Fibroblast of lung (primary cell): ENCODE measurements at regions not wholly inside any gene's neighbourhood (a gene's known extent, or its start where the extent isn't known, plus 50 kb on each side); places are given as distances from the start of the nearest gene placed in this dataset.

Source experiments
- DNase-seq, 2 donors: peaks; one replicate each; pipeline versions ENCODE4 v3.0.0 to v3.0.0-alpha.2; 2010; ENCODE audit warnings: low read depth in 2 of 2
- H2AFZ ChIP-seq: 2 replicates; pipeline ENCODE4 v1.5.1; 2012; ENCODE audit warnings: low read length, control low read depth, inconsistent platforms
- H3K27ac ChIP-seq: 2 replicates; pipeline ENCODE4 v1.5.1; 2011; ENCODE audit warnings: low read length, control low read depth; ENCODE audit not compliant: insufficient read depth
- H3K27me3 ChIP-seq: 2 replicates; pipeline ENCODE4 v1.5.1; 2011; ENCODE audit warnings: mild to moderate bottlenecking, low read length; ENCODE audit not compliant: control insufficient read depth, insufficient read depth
- H3K36me3 ChIP-seq: 2 replicates; pipeline ENCODE4 v1.5.1; 2011; ENCODE audit warnings: low read length; ENCODE audit not compliant: control insufficient read depth, insufficient read depth
- H3K4me1 ChIP-seq: 2 replicates; pipeline ENCODE4 v1.5.1; 2011; ENCODE audit warnings: low read length; ENCODE audit not compliant: control insufficient read depth, insufficient read depth; ENCODE audit errors: extremely low read depth
- H3K4me2 ChIP-seq: 2 replicates; pipeline ENCODE4 v1.5.1; 2011; ENCODE audit warnings: low read length, control low read depth; ENCODE audit not compliant: insufficient read depth; ENCODE audit errors: extremely low read depth
- H3K4me3 ChIP-seq, 4 experiments: fragments of 200-600 bp in 1 of 4; sonication (generic) in 1 of 4; replicated peaks in 1 of 4; 2 replicates each; pipeline ENCODE4 v1.5.1; 2011 to 2016; ENCODE audit warnings: low read length in 4 of 4, low read depth in 3 of 4, mild to moderate bottlenecking in 3 of 4, control low read depth in 2 of 4, inconsistent platforms in 1 of 4, mixed read lengths in 1 of 4; ENCODE audit not compliant: insufficient read depth in 1 of 4; ENCODE audit errors: control extremely low read depth in 1 of 4
- H3K79me2 ChIP-seq: 2 replicates; pipeline ENCODE4 v1.5.1; 2012; ENCODE audit warnings: mild to moderate bottlenecking, low read length, inconsistent platforms; ENCODE audit not compliant: control insufficient read depth, insufficient read depth
- H3K9ac ChIP-seq: 2 replicates; pipeline ENCODE4 v1.5.1; 2011; ENCODE audit warnings: mild to moderate bottlenecking, low read length, control low read depth; ENCODE audit not compliant: insufficient read depth
- H3K9me3 ChIP-seq: 2 replicates; pipeline ENCODE4 v1.5.1; 2012; ENCODE audit warnings: low read depth, low read length; ENCODE audit not compliant: control insufficient read depth, insufficient read depth
- H4K20me1 ChIP-seq: 2 replicates; pipeline ENCODE4 v1.5.1; 2011; ENCODE audit warnings: low read length; ENCODE audit not compliant: control insufficient read depth, insufficient read depth; ENCODE audit errors: extremely low read depth
- CTCF ChIP-seq, 2 donors: IDR thresholded peaks in 1 of 2; conservative IDR thresholded peaks in 1 of 2; 1 replicate in 1 of 2; 2 replicates in 1 of 2; pipeline ENCODE4 v1.5.1; 2011 to 2012; ENCODE audit warnings: low read length in 2 of 2, control low read depth in 1 of 2, inconsistent platforms in 1 of 2, low read depth in 1 of 2, mild to moderate bottlenecking in 1 of 2
- EZH2 ChIP-seq: IDR thresholded peaks from 2 replicates; pipeline ENCODE4 v1.5.1; 2012; ENCODE audit warnings: low read length, control low read depth, mild to moderate bottlenecking; ENCODE audit errors: missing control alignments

DNA sequence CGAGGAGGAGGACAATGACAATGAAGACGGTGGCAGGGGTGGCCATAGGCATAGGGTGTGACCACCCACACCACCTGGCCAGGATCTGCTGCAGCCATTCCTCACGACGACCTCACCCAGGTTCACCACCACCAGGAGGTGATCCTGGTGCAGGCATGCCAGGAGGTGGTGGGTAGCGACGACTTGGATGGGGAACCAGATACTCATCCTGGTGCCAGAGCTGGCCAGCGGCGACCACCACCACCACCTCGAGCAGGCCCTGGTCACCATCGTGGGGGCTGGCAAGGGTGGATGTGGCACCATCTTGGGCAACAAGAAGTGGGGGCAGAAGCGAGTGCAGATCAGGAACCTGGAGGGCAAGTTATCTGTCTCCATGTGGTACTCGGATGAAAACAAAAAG, 117.1 kb upstream of the NXPH2 start:
- TF ChIP-seq CTCF (conservative IDR thresholded peaks at IDR 0.05 in 1 of 2, IDR thresholded peaks at IDR 0.05 in 1 of 2; ENCODE audit: low read depth in 1 of 2, low read length in 2 of 2) (no peak), EZH2 (no peak)
- H3K9ac ChIP-seq = no peak overlapping the region
- H3K4me2 ChIP-seq = no peak overlapping the region
- no peaks in the 10 kb centered on the region for H3K4me1 ChIP-seq
- no peaks in the 10 kb centered on the region for H3K9me3 ChIP-seq
- no peak for DNase-seq
- no peak overlapping the region for H3K4me3 ChIP-seq
- H2AFZ ChIP-seq = no peak overlapping the region
- H3K79me2 ChIP-seq = no peaks in the 10 kb centered on the region
- no peaks in the 10 kb centered on the region for H3K36me3 ChIP-seq
- H4K20me1 ChIP-seq = no peaks in the 10 kb centered on the region
- no peaks in the 10 kb centered on the region for H3K27me3 ChIP-seq
- no peak overlapping the region for H3K27ac ChIP-seq

DNA sequence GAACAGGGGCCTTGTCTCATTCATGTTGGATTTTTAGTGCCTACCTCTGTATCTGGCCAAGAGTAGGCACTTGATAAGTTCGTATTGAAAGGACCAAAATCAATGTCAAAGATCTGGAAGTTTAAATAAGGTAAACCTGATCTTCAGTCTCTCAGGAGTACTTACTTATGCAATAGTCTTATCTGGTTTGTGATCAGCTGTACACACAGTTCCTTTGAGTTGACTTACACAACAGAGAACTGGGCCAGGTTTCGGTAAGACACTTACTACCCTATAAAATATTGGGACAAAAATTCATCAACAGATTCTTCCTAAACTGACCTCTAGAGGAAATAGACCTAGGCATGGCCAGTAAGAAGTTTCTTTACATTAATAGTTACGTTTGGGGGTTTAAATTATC, 113.6 kb upstream of the NXPH2 start:
- Histone ChIP-seq H3K9ac (no peak overlapping the region), H2AFZ (no peak overlapping the region), H3K4me1 (no peaks in the 10 kb centered on the region)

GRCh38 chr2:138881126-138881525, 100.9 kb upstream of the NXPH2 start:
- no peaks in the 10 kb centered on the region for H3K27me3 ChIP-seq
- no peak overlapping the region for H3K9ac ChIP-seq
- no peak overlapping the region for H3K27ac ChIP-seq
- no peaks in the 10 kb centered on the region for H4K20me1 ChIP-seq
- DNase-seq = no peak
- H3K4me1 ChIP-seq = no peaks in the 10 kb centered on the region
- H2AFZ ChIP-seq = no peak overlapping the region
- no peaks in the 10 kb centered on the region for H3K79me2 ChIP-seq
- no peak overlapping the region for H3K4me3 ChIP-seq
- no peak overlapping the region for H3K4me2 ChIP-seq
- no peaks in the 10 kb centered on the region for H3K9me3 ChIP-seq
- TF ChIP-seq EZH2 = no peak
- TF ChIP-seq CTCF (conservative IDR thresholded peaks at IDR 0.05 in 1 of 2, IDR thresholded peaks at IDR 0.05 in 1 of 2; ENCODE audit: low read depth in 1 of 2, low read length in 2 of 2) = no peak
- H3K36me3 ChIP-seq = no peaks in the 10 kb centered on the region

More for the DNA sequence above, 113.6 kb upstream of the NXPH2 start:
- no peaks in the 10 kb centered on the region for H4K20me1 ChIP-seq
- TF ChIP-seq EZH2 = no peak
- no peak for TF ChIP-seq CTCF (conservative IDR thresholded peaks at IDR 0.05 in 1 of 2, IDR thresholded peaks at IDR 0.05 in 1 of 2; ENCODE audit: low read depth in 1 of 2, low read length in 2 of 2)
- no peak overlapping the region for H3K4me3 ChIP-seq
- no peak overlapping the region for H3K27ac ChIP-seq
- H3K79me2 ChIP-seq = no peaks in the 10 kb centered on the region
- H3K4me2 ChIP-seq = no peak overlapping the region
- no peak for DNase-seq
- H3K27me3 ChIP-seq = no peaks in the 10 kb centered on the region
- no peaks in the 10 kb centered on the region for H3K9me3 ChIP-seq
- H3K36me3 ChIP-seq = no peaks in the 10 kb centered on the region
